ENCODE measurements at regions not wholly inside any gene's neighbourhood (a gene's known extent, or its start where the extent isn't known, plus 50 kb on each side); places are given as distances from the start of the nearest gene placed in this dataset.

DNA sequence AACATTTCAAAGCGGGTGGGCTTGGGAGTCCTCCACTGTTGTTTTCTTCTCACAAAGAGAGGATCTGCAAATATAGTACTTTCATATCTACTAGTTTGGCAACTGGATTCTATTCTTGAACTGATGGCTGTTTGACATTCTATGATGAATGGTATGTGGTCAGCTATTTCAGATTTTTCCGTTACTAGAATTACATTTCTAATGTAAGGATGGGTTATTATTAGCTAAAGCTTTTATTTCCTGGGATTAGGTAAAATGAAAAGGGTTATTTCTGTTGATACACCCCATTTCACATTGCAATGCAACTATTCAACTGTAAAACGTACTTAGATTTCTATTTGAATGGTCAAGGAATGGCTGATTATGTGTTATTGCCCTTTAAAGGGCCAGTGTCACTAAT, 629.7 kb downstream of the DACH1 start:
- DNase-seq, result no peak
- Mint-ChIP-seq H3K9me3 (ENCODE audit: unreplicated experiment) (no peaks in the 10 kb centered on the region), H3K36me3 (ENCODE audit: unreplicated experiment) (no peaks in the 10 kb centered on the region), H3K27me3 (ENCODE audit: unreplicated experiment) (peaks cover 2% of the 10 kb centered on the region), H3K27ac (ENCODE audit: unreplicated experiment) (no peak overlapping the region), H3K4me1 (ENCODE audit: low read depth, unreplicated experiment) (peaks cover 7% of the 10 kb centered on the region), H3K4me3 (ENCODE audit: unreplicated experiment) (no peak overlapping the region)
- TF ChIP-seq, protein P1, sequence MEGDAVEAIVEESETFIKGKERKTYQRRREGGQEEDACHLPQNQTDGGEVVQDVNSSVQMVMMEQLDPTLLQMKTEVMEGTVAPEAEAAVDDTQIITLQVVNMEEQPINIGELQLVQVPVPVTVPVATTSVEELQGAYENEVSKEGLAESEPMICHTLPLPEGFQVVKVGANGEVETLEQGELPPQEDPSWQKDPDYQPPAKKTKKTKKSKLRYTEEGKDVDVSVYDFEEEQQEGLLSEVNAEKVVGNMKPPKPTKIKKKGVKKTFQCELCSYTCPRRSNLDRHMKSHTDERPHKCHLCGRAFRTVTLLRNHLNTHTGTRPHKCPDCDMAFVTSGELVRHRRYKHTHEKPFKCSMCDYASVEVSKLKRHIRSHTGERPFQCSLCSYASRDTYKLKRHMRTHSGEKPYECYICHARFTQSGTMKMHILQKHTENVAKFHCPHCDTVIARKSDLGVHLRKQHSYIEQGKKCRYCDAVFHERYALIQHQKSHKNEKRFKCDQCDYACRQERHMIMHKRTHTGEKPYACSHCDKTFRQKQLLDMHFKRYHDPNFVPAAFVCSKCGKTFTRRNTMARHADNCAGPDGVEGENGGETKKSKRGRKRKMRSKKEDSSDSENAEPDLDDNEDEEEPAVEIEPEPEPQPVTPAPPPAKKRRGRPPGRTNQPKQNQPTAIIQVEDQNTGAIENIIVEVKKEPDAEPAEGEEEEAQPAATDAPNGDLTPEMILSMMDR (IDR thresholded peaks at IDR 0.05; ENCODE audit: partially characterized antibody, unreplicated experiment), result no peak

DNA sequence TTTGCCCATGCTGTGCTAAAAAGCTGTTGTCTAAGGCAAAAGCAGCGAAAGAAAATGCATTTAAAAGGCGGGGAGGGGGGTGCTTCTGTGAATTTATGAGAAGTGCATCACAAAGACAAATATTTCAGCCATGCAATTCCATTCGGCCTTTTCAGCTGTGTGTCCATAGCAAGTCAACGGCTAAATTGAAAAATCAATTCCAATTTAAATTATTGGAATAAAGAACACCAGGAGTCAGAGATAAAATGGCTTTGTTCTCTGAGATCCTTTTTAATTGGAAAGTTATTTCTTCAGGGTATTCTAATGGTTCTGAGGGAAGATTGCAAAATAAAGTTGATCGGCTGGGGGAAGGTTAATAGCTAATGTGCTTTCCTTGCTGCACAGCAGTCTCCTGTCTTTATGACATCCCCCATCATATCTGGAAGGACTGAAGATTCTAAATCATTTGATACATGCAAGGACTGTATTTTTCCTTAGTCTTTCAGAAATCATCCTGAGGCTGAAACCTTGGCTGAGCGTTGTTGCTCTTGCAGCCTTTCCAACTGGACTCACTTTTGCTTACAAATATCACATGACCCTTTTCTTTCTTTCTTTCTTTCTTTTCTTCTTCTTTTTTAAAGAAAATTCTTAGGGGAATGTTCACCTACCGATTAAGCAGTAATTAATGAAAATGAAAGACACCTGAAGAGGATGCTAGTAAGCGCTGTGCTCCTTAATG, 647.1 kb downstream of the DACH1 start:
- no peak for DNase-seq
- no peak overlapping the region for H3K4me3 Mint-ChIP-seq (ENCODE audit: unreplicated experiment)
- TF ChIP-seq, protein P1 (IDR thresholded peaks at IDR 0.05; ENCODE audit: partially characterized antibody, unreplicated experiment), result no peak
- H3K9me3 Mint-ChIP-seq (ENCODE audit: unreplicated experiment), result no peaks in the 10 kb centered on the region
- H3K27ac Mint-ChIP-seq (ENCODE audit: unreplicated experiment), result peak overlapping the region; percentile 54
- H3K4me1 Mint-ChIP-seq (ENCODE audit: low read depth, unreplicated experiment), result peaks cover 19% of the 10 kb centered on the region
- H3K36me3 Mint-ChIP-seq (ENCODE audit: unreplicated experiment), result no peaks in the 10 kb centered on the region
- peaks cover 4% of the 10 kb centered on the region for H3K27me3 Mint-ChIP-seq (ENCODE audit: unreplicated experiment)

DNA sequence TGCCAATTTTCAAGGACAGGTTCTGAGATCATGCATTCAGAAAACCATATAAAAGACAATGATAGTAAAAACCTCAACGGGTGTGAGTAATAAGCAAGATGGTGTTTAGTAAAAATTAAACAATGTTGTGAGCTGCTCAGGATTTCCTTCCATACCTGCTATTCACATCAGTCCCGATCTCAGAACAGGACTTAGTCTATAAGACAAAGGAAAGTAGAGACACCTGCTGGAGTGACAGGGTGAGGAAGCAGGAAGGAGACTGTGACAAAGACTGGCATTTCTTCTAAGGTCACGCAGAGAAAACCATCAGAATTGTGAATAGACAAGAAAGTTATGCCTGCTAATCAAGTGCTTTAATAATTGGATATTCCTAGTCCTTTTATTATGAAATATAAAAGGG, 648.0 kb downstream of the DACH1 start:
- Mint-ChIP-seq H3K27me3 (ENCODE audit: unreplicated experiment) (peaks cover 4% of the 10 kb centered on the region), H3K9me3 (ENCODE audit: unreplicated experiment) (no peaks in the 10 kb centered on the region), H3K36me3 (ENCODE audit: unreplicated experiment) (no peaks in the 10 kb centered on the region), H3K4me3 (ENCODE audit: unreplicated experiment) (no peak overlapping the region), H3K27ac (ENCODE audit: unreplicated experiment) (no peak overlapping the region), H3K4me1 (ENCODE audit: low read depth, unreplicated experiment) (peaks cover 19% of the 10 kb centered on the region)
- TF ChIP-seq, protein P1 (IDR thresholded peaks at IDR 0.05; ENCODE audit: partially characterized antibody, unreplicated experiment), result no peak
- DNase-seq, result no peak

DNA sequence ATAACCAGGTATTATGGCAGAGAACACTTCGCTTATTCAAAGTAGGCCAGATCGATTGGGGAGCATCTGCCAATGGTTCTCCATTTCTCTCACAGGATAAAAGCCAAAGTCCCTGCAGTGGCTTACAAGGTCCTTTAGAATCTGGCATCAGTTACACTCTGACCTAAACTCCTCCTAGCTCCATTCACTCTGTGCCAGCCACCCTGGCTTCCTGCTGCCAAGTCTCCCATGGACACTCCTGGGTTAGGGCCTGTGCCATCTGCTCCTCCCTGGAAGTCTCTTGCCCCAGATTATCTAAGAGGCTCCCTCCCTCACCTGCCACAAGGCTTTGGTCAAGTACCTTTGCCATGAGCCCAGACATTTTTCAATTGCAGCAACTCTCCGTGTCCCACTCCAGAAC, 649.2 kb downstream of the DACH1 start:
- no peak overlapping the region for H3K27ac Mint-ChIP-seq (ENCODE audit: unreplicated experiment)

DNA sequence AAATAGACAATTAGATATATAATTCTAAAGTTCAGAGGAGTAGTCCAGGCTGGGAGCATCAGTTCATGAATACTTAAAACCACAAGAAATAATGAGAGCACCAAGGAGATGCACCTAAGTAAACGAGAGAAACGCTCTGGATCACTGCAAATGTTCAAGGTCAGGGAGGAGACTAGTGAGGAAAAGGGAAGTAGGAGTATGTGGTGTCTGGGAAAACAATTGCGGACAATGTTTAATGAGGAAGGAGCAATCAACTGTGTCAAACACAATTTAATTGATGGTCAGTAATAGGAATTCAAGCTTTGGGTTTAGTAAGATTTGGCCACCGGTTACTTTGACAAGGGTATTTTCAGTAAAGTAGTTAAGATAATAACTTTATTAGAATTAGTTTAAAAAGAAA, 652.2 kb downstream of the DACH1 start:
- Mint-ChIP-seq H3K4me1 (ENCODE audit: low read depth, unreplicated experiment) (peaks cover 7% of the 10 kb centered on the region), H3K9me3 (ENCODE audit: unreplicated experiment) (no peaks in the 10 kb centered on the region), H3K36me3 (ENCODE audit: unreplicated experiment) (no peaks in the 10 kb centered on the region), H3K27me3 (ENCODE audit: unreplicated experiment) (peaks cover 5% of the 10 kb centered on the region), H3K27ac (ENCODE audit: unreplicated experiment) (no peak overlapping the region), H3K4me3 (ENCODE audit: unreplicated experiment) (no peak overlapping the region)
- TF ChIP-seq, protein P1 (IDR thresholded peaks at IDR 0.05; ENCODE audit: partially characterized antibody, unreplicated experiment), result no peak
- no peak for DNase-seq

More for the DNA sequence above, 649.2 kb downstream of the DACH1 start:
- Mint-ChIP-seq H3K36me3 (ENCODE audit: unreplicated experiment) (no peaks in the 10 kb centered on the region), H3K9me3 (ENCODE audit: unreplicated experiment) (no peaks in the 10 kb centered on the region), H3K4me1 (ENCODE audit: low read depth, unreplicated experiment) (peaks cover 11% of the 10 kb centered on the region), H3K4me3 (ENCODE audit: unreplicated experiment) (no peak overlapping the region), H3K27me3 (ENCODE audit: unreplicated experiment) (peaks cover 5% of the 10 kb centered on the region)
- TF ChIP-seq, protein P1 (IDR thresholded peaks at IDR 0.05; ENCODE audit: partially characterized antibody, unreplicated experiment), result no peak
- no peak for DNase-seq
